ENCODE measurements at regions not wholly inside any gene's neighbourhood (a gene's known extent, or its start where the extent isn't known, plus 50 kb on each side); places are given as distances from the start of the nearest gene placed in this dataset.
"Not testable (repeated sequence)": the region's sequence is repeated elsewhere in the genome, so short reads cannot be mapped to it uniquely, and the experiment has no call there.

DNA sequence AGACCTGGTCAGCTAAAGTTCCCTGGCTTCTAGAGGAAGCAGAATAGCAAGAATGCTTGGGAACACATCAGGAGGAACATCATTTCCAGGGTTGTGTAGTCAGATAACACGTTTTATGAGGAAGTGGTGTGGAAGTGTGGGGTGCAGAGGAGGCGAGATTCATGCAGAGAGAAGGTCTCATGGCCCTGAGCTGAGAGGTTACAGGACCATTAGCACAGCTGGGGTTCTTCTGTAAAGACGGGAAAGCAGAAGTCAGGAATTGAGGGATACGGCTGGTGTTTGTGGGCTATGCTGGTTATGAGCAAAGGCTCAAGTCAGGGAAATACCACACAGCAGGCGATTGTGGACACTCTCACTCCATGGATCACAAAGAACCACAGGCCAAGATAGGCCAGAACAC is 190.6 kb upstream of the IRF2BP2 start:
- DNase-seq (ENCODE audit: low read depth, low spot score) = not testable (repeated sequence)

DNA sequence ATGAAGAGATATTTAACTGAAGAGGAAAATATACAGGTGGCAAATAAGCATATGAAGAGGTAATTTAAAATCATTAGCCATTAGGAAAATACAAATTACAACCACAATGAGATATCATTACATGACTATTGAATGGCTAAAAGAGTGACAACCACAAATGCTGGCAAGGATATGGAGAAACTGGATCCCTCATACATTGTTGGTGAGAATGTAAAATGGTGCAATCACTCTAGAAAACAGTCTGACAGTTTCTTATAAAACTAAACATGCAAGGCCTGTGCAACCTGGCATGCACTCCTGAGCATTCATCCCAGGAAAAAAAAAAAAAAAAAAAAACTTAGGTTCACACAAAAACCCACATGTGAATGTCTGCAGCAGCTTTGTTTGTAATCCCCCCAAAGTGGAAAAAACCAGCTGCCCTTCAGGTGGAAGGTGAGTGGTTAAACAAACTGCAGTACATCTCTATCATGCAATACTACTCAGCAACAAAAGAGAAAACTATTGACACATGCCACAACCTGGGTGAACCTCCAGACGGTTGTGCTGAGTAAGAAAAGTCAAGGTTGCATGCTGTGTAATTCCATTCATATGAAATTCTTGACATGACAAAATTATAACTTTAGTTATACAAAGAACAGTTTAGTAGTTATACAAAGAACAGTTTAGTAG is 189.2 kb upstream of the IRF2BP2 start:
- DNase-seq (ENCODE audit: low read depth, low spot score) = not testable (repeated sequence)

DNA sequence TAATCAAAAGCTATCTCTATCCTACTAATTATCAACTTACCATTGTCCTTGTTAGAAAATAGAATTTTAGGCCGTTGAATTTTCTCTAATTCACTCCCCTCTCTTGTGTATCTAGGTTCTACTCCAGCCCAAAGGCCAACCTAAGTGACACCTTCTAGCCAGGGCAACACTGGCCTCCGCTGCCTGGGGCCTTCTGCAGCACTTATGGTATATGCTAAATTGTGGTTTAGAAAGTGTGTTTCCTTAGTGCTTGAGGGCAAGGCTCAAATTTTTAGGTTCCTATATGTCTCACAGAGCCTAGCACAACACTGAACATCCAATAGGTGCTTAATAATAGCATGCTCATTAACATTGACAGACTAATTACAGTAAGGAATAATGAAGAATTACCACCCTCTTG is 187.2 kb upstream of the IRF2BP2 start:
- not testable (repeated sequence) for DNase-seq (ENCODE audit: low read depth, low spot score)

DNA sequence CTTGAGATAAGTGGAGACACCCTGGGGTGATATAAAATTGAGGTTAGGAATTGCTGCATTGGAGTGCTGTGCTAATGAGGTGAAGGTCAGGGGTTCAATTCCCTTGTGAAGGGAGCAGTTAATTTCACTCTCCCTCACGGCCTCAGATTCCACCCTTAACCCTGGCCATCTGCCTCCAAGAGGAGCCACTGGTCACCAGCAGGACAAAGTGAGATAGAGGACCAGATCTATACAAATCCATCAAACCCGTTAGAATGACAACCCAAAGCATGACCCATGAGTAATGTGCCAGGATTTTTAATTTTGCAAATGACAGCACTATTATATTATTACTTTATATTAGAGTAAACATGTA is 186.4 kb upstream of the IRF2BP2 start:
- not testable (repeated sequence) for DNase-seq (ENCODE audit: low read depth, low spot score)

DNA sequence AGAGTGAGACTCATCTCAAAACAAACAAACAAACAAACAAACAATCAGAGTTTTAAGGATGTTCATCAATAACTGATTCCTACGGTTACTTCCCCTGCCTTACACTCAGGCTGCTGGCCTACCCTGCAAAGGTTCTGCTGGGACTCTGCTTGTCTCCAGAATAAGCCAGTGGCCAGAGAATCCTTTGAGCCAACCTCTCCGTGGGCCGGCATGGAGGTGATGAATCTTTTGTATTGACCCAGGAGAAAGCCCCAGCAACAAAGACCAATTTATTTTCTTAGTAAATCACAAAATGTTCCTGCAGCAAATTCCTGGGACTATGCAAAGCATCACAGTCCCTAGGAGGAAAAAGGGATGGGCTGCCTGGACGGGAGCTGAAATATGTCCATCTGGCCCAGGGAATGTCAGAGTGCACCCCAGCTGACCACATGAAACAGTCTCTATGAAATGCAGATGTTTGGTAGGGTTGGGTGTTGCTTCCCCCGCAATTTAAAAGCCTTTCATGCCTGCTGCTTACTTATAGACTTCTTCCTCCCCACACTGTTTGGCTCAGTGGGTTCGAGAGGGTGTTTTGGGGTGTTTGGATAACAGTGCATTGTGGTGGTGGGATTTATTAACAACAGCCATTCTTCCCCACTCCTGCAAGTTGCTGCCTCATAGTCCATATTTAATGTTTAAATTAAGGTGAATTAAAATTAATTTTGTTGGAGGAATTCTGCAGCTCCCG is 185.9 kb upstream of the IRF2BP2 start:
- not testable (repeated sequence) for DNase-seq (ENCODE audit: low read depth, low spot score)

DNA sequence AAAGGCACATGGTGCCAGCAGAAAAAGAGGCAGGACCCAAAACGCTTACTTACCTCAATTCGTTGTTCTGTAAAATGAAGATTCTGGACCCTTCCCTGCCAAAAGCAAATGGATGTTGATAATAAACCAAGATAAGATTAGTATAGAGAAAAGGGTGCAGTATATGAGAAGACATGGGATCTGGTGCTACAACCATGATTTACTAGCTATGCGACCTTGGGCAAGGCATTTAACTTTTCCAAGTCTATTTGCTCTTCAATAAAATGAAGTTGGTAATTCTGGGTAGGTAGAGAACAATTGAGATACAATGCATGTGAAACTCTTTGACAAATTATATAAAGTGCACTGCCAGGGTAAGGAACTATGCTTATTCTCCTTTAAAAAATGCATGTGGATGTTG is 185.0 kb upstream of the IRF2BP2 start:
- DNase-seq (ENCODE audit: low read depth, low spot score) = not testable (repeated sequence)

DNA sequence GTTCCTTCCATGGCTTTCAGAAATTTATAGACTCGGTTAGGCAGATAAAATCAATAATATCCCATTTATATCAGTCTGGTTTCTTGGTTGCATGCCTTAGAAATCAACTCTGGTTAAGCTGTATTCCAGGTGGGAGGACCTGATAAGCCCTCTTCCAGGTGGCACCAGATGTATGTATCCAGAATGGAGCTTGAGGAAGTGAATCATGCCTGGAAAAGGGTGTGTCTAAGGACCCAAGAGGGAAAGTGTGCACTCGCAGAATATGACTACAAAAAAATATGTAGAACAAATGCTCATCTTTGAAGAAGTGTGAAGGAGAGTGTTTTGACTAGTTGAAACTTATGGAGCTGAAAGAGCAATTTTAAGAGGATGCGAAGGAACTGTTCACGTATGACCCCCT is 184.5 kb upstream of the IRF2BP2 start:
- DNase-seq (ENCODE audit: low read depth, low spot score) = not testable (repeated sequence)

DNA sequence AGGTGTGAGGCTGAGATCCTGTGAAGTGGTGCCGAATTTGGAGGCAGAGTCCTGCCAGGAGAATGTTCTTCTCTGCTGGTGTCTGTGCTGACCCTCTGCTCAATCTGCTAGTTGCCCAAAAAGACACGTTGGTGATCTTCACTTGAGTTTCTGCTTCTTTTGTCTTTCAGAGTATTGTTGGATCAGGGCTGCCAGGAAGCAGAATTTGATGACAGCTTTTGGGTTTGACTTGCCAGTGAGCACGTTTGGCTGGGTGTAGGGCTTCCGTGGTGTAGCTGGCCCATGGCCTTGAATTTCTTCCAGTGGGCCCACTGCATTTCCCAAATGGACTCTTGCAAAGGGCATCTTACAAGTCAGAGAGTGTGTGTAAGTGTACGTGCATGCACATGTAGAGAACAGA is 183.9 kb upstream of the IRF2BP2 start:
- not testable (repeated sequence) for DNase-seq (ENCODE audit: low read depth, low spot score)

DNA sequence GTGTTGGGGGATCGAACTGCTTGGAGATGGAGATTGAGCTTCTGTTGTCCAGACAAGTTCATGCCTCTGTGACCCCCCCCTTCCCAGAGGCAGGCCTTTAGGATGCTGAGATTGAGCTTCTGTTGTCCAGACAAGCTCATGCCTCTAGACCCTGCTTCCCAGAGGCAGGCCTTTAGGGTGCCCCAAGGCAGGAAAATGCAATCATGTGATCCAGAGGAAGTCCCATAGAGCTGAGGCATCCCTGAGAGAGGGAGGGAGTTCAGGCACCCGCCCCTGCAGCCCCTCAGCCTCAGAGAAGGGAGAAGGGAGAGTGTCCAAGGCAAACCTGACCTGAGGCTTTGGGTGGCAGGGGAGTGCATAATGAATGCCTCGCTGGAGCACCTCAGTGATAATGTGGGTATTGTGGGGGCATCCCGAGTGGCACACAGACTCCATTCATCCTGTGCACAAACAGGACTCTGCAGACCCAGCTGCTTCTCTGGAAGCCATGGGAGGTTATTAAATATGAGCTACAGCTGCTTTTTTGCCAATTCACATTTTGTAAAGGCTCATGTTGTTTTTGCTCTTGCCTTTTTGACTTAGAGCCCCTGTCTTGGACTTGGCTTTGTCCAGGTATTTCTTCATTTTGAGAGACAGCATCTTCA is 182.4 kb upstream of the IRF2BP2 start:
- DNase-seq (ENCODE audit: low read depth, low spot score) = not testable (repeated sequence)

DNA sequence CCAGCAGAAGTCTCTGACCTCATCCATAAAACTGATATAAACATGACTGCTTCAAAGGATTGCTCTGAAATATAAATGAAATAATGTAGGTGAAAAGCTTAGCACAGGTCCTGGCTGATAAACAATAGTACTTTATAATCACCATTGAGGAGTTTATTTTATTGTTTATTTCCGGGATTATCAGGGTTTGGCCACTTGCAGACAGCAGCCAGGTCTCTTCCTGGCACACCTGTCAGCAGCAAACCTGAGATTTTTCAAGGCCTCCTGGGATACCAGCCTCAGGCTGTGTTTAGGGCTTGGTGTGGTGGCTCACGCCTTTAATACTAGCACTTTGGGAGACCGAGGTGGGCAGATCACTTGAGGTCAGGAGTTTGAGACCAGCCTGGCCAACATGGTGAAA is 181.6 kb upstream of the IRF2BP2 start:
- not testable (repeated sequence) for DNase-seq (ENCODE audit: low read depth, low spot score)

DNA sequence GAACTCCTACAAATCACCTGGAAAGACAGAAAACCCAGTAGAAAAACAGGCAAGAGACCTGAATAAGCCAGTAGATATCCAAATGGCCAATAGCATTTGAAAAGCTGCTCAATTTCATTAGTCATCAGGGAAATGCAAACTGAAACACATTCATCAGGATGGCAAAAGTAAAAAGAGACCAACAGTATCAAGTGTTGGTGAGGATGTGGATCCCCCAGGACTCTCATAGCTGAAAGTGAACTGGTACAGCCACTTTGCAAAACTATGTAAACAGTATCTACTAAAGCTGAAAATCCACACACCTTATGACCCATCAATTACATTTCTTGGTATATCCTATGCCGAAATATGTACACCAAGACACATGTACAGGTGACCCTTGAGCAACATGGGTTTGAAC is 180.4 kb upstream of the IRF2BP2 start:
- not testable (repeated sequence) for DNase-seq (ENCODE audit: low read depth, low spot score)

DNA sequence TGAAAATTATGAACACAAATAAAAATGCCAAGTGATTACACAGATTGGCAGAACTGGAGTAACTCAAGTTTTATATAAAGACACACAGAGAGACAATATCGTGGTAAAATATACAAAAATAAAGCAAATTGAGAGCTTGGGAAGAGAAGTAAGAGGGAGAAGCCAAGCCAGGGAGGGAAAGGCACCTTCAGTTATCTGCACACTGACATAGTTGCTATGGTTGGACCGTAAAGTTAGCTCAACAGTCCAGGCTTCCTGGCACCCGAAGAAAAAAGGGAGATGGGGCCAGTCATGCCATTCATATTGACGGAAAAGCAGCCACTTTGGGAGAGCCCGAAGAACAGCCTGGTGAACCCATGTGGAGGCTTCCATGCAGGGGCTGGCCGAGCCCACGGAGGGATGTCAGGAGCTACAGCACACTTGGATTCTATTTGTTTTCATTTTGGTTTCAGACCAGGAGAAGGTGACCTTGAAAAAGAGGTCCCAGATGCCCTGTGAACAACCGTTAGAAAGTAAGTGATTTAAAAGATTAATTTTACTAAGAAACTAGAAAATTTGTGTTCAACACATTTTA is 177.1 kb upstream of the IRF2BP2 start:
- not testable (repeated sequence) for DNase-seq (ENCODE audit: low read depth, low spot score)

DNA sequence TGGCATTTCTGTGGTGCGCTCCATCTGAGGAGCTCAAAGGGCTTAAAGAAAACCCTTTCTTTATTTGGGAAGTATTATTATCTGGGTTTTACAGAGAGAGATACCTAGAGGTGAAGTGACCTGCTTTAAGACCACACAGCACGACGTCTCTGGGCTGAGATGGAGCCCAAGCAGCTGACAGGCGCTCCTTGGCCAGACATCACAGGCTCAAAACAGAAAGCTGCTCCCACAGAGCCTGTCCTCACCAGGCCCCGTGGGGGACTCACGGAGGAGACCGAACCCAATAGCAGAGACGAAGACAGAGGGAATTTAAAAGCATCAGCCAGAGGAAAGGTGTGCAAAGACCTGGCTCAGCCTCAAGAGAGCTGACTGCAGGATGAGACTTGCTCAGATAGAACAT is 175.9 kb upstream of the IRF2BP2 start:
- DNase-seq (ENCODE audit: low read depth, low spot score) = not testable (repeated sequence)

DNA sequence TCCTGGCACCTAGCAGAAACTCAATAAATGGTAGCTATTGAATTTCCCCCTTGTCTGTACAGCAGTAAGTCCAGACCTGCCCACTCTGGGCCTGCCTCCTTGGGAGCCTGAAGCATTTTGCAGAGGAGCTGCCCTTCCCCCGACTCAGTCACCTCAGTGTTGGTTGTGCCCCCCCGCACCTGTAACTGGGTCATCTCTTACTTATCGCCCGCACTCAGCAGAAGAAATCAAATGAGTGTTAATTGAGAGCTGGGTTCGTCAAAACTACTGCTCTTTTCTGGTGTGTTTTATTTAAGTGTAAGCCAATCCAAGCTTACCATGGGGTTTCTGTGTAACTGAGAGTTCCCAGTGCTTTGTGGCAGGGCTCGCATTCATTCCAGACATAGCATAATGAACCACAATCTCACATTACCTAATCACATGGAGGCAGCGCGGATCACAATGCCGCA is 175.5 kb upstream of the IRF2BP2 start:
- DNase-seq (ENCODE audit: low read depth, low spot score) = not testable (repeated sequence)

DNA sequence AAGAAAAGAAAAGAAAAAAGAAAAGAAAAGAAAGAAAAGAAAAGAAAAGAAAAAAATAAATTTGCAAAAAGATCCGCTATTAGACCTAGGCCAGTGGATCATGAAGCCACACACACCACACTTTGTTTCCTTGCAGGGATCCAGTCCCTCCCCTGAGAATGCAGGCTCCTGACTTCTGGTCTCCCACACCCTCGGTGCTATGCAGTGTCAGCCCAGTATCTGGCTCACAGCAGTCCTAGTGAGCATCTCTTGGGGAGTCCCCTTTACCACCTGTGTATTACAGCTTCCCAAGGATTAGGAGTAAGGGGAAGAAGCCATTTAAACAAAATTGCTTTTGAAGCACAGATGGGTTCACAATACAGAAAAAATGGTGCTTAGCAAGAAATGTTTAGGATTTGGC is 174.1 kb upstream of the IRF2BP2 start:
- DNase-seq (ENCODE audit: low read depth, low spot score) = not testable (repeated sequence)

DNA sequence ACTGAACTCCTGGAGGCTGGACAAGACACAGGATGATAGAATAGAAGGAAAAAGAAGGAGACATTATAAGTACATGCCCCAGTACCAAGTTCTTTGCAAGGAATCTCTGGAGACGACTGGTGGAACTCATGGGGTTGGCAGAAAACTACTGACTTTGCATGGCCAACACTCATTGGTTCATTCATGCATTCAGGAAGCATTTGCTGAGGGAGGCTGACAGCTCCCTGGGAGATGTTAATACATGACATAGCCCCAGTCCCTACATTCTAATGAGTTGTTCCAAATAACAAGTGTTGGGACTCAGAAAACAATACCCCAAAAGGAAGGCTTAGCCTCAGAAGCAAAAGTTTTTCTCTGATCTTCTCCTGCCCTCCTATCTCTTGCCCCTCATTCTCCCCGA is 172.8 kb upstream of the IRF2BP2 start:
- DNase-seq (ENCODE audit: low read depth, low spot score) = peak; percentile 43

DNA sequence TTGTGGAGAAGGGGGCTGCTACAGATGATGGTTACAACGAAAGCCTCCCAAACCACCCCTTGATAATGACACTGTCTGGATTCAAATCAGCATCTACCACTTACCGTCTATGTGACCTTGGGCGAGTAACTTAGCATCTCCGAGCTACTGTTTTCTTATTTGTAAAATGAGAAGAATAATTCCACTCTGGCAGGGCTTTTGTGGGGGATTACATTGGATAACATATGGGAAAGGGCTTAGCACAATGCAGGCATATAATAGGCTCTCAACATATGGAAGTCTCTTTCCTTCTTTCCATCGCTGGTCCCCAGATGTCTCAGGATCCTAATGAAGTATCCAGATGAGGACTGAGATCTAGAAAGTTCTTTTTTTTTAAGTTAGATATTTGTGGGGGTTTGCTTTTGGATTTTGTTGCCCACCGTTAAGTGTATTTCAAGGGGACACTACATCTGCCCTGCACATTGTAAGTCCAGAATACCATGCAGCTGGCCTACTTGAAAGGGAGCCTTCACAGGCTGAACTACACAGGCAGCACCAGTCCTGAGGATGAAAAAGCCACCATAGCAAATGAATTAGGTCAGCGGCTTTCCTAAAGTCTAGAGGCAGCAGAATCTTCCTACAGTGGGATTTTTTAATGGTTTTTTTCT is 172.2 kb upstream of the IRF2BP2 start:
- DNase-seq (ENCODE audit: low read depth, low spot score) = no peak

DNA sequence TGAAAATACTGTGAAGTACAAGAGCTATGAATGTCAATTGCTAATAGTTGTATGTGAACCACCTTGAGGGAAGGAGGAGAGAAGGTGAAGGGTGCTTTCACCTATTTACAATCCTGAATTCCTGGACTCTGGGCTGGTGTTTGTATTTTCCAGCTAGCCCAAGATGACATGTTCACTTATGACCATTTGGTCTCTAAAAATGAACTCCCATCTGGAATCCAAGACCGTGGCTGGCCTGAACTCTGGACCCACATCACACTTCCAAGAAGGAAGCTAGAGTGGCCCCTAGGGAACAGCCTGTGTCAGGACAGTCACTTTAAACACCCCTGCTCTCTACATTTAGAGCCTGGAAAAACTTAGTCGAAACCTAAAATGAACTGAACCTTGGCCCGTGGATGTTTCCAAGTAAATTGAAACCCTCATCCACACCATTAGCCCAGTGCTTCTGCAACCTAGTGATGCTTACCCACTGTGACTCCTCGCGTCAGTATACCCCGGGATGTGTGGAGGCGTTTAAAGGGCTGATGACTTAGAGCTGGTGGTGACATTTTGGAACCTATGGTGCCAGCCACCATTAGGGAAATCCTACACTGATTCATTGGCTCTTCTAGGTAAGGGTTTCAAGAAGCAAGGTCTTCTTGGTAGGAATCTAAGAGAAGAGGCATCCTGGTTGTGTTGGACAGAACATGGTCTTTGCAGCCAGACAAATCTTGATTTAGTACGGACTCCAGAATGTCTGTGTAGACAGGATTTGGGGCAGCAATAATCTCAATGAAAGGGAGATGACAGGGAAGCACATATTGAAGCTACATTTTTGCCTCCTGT is 171.5 kb upstream of the IRF2BP2 start:
- DNase-seq (ENCODE audit: low read depth, low spot score) = no peak

DNA sequence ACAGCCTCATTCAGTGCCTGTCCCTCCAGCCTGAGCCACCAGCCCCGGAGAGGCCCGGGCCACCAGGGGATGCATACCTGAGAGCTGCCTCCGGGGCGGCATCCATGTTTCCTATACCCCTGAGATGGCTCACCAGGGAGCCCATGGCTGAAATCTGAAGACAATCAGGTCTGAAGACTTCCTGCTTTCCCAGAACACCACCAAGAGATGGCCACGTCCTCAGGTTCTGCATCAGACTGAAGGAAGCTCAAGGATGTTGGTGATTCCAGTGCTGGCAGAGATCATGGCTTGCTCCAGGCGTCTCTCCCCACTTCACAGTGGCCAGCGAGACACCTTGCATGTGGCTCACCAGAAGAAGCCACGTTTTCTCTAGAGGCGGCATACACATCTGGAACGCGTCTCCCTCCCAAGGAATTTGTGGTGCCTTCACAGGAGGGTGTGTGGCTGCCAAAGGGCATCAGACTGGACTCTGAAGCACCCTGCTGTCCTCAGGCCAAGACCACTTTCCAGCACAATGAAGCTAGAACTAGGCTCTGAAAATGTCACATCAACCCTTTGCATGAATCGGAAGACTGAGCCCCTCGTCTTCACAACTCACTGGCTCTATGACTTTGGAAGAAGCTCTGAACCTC is 170.7 kb upstream of the IRF2BP2 start:
- peak; percentile 32 for DNase-seq (ENCODE audit: low read depth, low spot score)

DNA sequence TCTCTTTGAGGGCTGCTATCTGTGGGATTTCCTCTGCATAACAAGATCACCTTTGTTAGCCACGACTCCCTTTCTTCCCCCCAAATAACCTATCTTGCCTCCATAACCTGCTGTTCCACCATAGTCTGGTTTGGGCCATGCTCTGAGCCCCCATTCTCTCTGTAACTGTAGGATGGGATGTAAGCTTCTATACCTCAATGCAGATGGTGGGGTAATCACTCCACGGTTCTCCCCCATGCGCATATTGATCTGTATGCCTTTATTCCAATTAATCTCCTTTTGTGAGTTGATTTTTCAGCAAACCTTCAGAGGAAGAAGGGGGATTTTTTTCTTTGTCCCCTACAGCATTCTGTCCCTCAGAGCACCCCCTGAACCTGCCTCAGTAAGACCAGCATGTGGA is 170.1 kb upstream of the IRF2BP2 start:
- no peak for DNase-seq (ENCODE audit: low read depth, low spot score)
